Ascending aorta (tissue), 2 donors: ENCODE measurements at regions not wholly inside any gene's neighbourhood (a gene's known extent, or its start where the extent isn't known, plus 50 kb on each side); places are given as distances from the start of the nearest gene placed in this dataset.

Experiments
- DNase-seq, 2 donors: peaks; one replicate each; pipeline ENCODE4 v3.0.0-alpha.2; 2019; ENCODE audit warnings: low spot score in 2 of 2
- H3K27ac ChIP-seq, 2 donors: fragments of 200-600 bp; sonication (generic); one replicate each; pipeline ENCODE4 v1.5.1; 2016 to 2017; ENCODE audit warnings: mild to moderate bottlenecking in 1 of 2
- H3K27me3 ChIP-seq: fragments of 200-600 bp; sonication (generic); one replicate; pipeline ENCODE4 v1.5.1; 2017
- H3K36me3 ChIP-seq, 2 donors: fragments of 200-600 bp; sonication (generic); one replicate each; pipeline ENCODE4 v1.5.1; 2016
- H3K4me1 ChIP-seq, 2 donors: fragments of 200-600 bp; sonication (generic); one replicate each; pipeline ENCODE4 v1.5.1; 2016 to 2017; ENCODE audit warnings: mild to moderate bottlenecking in 1 of 2
- H3K4me3 ChIP-seq, 2 donors: fragments of 200-600 bp; sonication (generic); one replicate each; pipeline ENCODE4 v1.5.1; 2016 to 2017; ENCODE audit warnings: mild to moderate bottlenecking in 1 of 2
- H3K9me3 ChIP-seq, 2 donors: fragments of 200-600 bp; sonication (generic); one replicate each; pipeline ENCODE4 v1.5.1; 2016
- CTCF ChIP-seq, 3 experiments: fragments of 200-600 bp in 2 of 3; fragments of 450-650 bp in 1 of 3; sonication (generic) in 2 of 3; IDR thresholded peaks; one replicate each; pipeline ENCODE4 v1.5.1; 2016 to 2019; ENCODE audit warnings: antibody characterized with exemption in 3 of 3, mild to moderate bottlenecking in 1 of 3, moderate library complexity in 1 of 3
- intact Hi-C: fragments of 100-400 bp; cut with DNase I; formaldehyde crosslinking; loops from one replicate; pipeline ENCODE4 v1.15.1; 2023

GRCh38 chr5:165525271-165525670, 2019.9 kb downstream of the MAT2B start:
- intact Hi-C loops: no loop called here
- no peak overlapping the region for H3K27ac ChIP-seq
- TF ChIP-seq CTCF (IDR thresholded peaks at IDR 0.05): no peak
- H3K9me3 ChIP-seq: no peaks in the 10 kb centered on the region
- H3K27me3 ChIP-seq: no peaks in the 10 kb centered on the region
- no peak overlapping the region for H3K4me3 ChIP-seq
- no peaks in the 10 kb centered on the region for H3K36me3 ChIP-seq
- no peaks in the 10 kb centered on the region for H3K4me1 ChIP-seq
- no peak for DNase-seq

GRCh38 chr5:165526357-165526756, 2020.9 kb downstream of the MAT2B start:
- DNase-seq: no peak
- H3K27ac ChIP-seq: no peak overlapping the region
- no peaks in the 10 kb centered on the region for H3K27me3 ChIP-seq
- no peak for TF ChIP-seq CTCF (IDR thresholded peaks at IDR 0.05)
- intact Hi-C loops: no loop called here
- no peaks in the 10 kb centered on the region for H3K9me3 ChIP-seq
- no peak overlapping the region for H3K4me3 ChIP-seq
- H3K4me1 ChIP-seq: no peaks in the 10 kb centered on the region
- no peaks in the 10 kb centered on the region for H3K36me3 ChIP-seq

GRCh38 chr5:165527577-165527976, 2022.2 kb downstream of the MAT2B start:
- Histone ChIP-seq H3K36me3 (no peaks in the 10 kb centered on the region), H3K4me1 (no peaks in the 10 kb centered on the region), H3K27me3 (no peaks in the 10 kb centered on the region), H3K9me3 (no peaks in the 10 kb centered on the region), H3K27ac (no peak overlapping the region), H3K4me3 (no peak overlapping the region)
- no peak for DNase-seq
- intact Hi-C loops: no loop called here
- no peak for TF ChIP-seq CTCF (IDR thresholded peaks at IDR 0.05)

GRCh38 chr5:165538065-165538464, 2032.6 kb downstream of the MAT2B start:
- H3K27ac ChIP-seq: no peak overlapping the region
- H3K4me1 ChIP-seq: no peaks in the 10 kb centered on the region
- no peaks in the 10 kb centered on the region for H3K27me3 ChIP-seq
- no peak for TF ChIP-seq CTCF (IDR thresholded peaks at IDR 0.05)
- H3K36me3 ChIP-seq: no peaks in the 10 kb centered on the region
- no peak overlapping the region for H3K4me3 ChIP-seq
- H3K9me3 ChIP-seq: peaks cover 0 to 4% of the 10 kb centered on the region in 2 donors
- no peak for DNase-seq
- intact Hi-C loops: no loop called here

GRCh38 chr5:165559645-165560044, 2054.2 kb downstream of the MAT2B start:
- intact Hi-C loops: no loop called here

More at GRCh38 chr5:165559645-165560044, 2054.2 kb downstream of the MAT2B start:
- no peak overlapping the region for H3K27ac ChIP-seq
- no peaks in the 10 kb centered on the region for H3K36me3 ChIP-seq
- no peaks in the 10 kb centered on the region for H3K27me3 ChIP-seq
- H3K4me1 ChIP-seq: no peaks in the 10 kb centered on the region
- H3K4me3 ChIP-seq: no peak overlapping the region
- TF ChIP-seq CTCF (IDR thresholded peaks at IDR 0.05): no peak
- no peak for DNase-seq
- no peaks in the 10 kb centered on the region for H3K9me3 ChIP-seq
